ENCODE measurements at regions not wholly inside any gene's neighbourhood (a gene's known extent, or its start where the extent isn't known, plus 50 kb on each side); places are given as distances from the start of the nearest gene placed in this dataset.

GRCh38 chr9:135412315-135413085, 67.1 kb upstream of the PPP1R26 start:
- peak; percentile 19 for DNase-seq

DNA sequence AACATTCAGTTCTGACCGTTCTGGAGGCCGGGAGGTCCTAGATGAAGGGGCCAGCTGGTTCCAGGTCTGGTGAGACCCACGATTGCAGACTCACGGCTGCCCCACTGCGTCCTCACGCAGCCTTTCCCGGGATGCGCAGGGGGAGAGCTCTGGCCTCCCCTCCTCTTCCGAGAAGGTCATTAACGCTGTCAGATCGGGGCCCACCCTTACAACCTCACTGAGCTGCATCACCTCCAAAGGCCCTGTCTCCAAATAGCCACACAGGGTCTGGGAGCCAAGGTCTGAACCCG, 66.6 kb upstream of the PPP1R26 start:
- no peak for DNase-seq

DNA sequence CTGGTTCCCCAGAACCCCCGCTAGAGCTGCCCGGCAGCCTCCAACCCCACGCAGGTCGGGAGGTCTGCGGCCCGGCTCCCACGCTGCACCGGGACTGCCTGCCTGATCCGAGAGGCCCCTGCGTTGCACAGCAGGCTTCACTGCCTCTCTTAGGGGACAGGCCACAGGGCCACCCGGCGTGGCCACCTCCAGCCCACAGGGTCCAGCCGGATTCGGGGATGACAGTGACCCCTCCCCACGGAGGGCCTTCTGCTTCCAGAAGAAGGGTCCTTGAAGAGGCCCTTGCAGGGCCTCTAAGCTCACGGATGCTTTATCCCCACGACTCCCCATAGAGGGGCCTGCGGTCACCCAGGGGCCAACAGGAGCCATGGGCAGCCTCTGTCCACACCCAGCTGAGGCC, 66.1 kb upstream of the PPP1R26 start:
- DNase-seq: no peak

DNA sequence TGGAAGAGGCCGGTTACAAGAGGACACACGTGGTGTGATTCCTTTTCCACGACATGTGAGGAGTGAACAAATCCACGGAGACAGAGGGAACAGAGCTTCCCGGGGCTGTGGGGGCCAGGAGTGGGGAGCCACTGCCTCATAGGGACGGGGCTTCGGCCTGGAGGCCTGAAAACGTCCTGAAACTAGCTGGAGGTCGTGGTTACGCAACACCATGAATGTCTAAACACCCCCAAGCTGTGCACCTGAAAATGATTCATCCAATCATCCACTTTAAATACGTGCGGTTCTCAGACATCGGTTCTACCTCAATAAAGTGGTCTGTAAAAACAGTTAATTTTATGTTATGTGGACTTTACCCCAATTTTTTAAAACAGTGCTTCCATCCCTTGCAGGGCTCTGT, 65.3 kb upstream of the PPP1R26 start:
- no peak for DNase-seq

- no peak for DNase-seq
Measured at GRCh38 chr9:135415586-135415985, 64.0 kb upstream of the PPP1R26 start.

GRCh38 chr9:135416664-135417290, 62.8 kb upstream of the PPP1R26 start:
- no peak for DNase-seq

DNA sequence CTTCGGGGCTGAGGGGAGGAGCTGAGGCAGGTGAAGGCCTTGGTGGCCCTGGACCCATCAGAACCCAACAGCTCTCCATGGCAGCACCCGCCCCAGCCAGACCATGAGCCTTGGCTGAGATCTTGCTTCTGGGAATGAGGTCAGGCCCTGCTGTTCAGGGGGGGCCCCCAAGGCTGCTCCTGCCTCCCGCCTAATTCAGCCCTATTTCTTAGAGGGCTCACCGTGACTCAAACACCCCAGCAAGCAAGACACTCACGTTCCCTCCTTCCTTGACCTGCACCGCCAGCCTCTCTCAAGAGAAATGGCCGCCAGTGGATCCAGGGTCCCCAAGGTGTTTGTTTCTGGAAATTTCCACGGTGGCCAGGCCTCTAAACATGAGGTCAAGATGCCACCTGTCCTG, 61.4 kb upstream of the PPP1R26 start:
- DNase-seq: no peak

DNA sequence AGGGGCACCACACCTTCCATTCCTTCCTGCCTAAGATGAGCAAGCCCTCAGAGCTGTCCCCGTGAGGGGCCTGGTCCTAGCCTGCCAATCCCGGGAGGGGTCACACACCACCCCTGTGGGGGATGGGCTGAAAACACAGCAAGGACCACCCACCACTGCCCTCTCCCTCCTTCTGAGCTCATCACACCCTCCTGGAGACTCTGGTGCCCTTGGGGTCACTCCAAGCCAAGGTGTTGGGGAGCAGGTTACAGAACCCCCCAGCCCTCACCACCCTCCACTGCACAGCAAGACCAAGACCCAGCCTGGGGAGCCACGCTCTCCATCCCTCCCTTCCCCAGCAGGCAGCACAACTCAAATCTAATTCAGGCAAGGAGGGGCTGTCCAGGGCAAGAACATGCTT, 60.5 kb upstream of the PPP1R26 start:
- DNase-seq: no peak

DNA sequence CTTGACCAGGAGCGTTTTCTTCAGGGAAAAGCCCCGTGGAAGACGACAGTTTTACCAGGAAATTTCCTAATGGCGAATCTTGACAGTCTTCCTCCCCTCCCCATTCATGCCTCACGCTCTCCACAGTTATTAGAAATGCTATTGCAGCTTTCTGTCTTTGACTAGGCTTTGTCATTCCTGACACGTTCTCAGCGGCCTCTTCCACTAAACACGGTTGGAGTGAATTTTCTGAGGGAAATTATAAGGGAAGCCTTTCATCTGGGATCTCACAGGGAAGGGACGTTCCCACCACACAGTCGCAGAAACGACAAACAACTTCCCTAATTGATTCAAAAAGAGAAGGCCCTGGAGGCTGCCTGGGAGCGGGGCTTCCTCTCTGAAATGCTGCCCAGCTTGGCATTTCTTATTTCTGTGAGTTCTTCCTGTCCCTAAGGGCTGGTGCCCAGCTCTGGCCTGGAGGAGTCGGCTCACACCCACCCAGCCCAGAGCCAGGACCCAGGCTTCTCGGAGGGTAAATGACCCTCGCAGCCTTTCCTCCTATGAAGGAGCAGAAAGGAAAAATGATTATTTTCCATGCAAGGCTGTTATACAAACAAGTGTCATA, 57.1 kb upstream of the PPP1R26 start:
- no peak for DNase-seq

GRCh38 chr9:135423725-135424124, 55.9 kb upstream of the PPP1R26 start:
- DNase-seq: no peak
